GM12801 (cell line): ENCODE measurements at regions not wholly inside any gene's neighbourhood (a gene's known extent, or its start where the extent isn't known, plus 50 kb on each side); places are given as distances from the start of the nearest gene placed in this dataset.

ENCODE experiments used
- CTCF ChIP-seq: IDR thresholded peaks from one replicate; pipeline ENCODE4 v1.5.1; 2011; ENCODE audit warnings: control low read depth; ENCODE audit not compliant: insufficient read length; ENCODE audit errors: extremely low read depth

- no peak for TF ChIP-seq CTCF
Measured at GRCh38 chr1:198861636-198862035, 222.8 kb downstream of the PTPRC start.

GRCh38 chr1:198864695-198865094, 225.9 kb downstream of the PTPRC start:
- TF ChIP-seq CTCF, result no peak

GRCh38 chr1:198865319-198865718, 226.5 kb downstream of the PTPRC start:
- TF ChIP-seq CTCF, result no peak

- no peak for TF ChIP-seq CTCF
Measured at GRCh38 chr1:198867182-198867581, 228.3 kb downstream of the PTPRC start.

GRCh38 chr1:198873696-198874230, 234.9 kb downstream of the PTPRC start:
- TF ChIP-seq CTCF, result no peak

- no peak for TF ChIP-seq CTCF
Measured at GRCh38 chr1:198876371-198876871, 237.6 kb downstream of the PTPRC start.

GRCh38 chr1:198878566-198878965, 239.7 kb downstream of the PTPRC start:
- TF ChIP-seq CTCF, result no peak
